Astrocyte of the spinal cord (primary cell): ENCODE measurements at regions not wholly inside any gene's neighbourhood (a gene's known extent, or its start where the extent isn't known, plus 50 kb on each side); places are given as distances from the start of the nearest gene placed in this dataset.

Experiments used
- DNase-seq: peaks from one replicate; pipeline ENCODE4 v3.0.0; 2011; ENCODE audit warnings: low read depth, low spot score
- H3K4me3 ChIP-seq: 2 replicates; pipeline ENCODE4 v1.5.1; 2011; ENCODE audit warnings: low read depth, mild to moderate bottlenecking, low read length, moderate library complexity
- in situ Hi-C: cut with HindIII; loops from 2 replicates; pipeline ENCODE4 v1.10.0; 2017; ENCODE audit warnings: low sequenced_read_pairs
- TF ChIP-seq, protein P1 (sequence below): IDR thresholded peaks from 2 replicates; pipeline ENCODE4 v1.5.1; 2012; ENCODE audit warnings: low read depth, mild to moderate bottlenecking, low read length, inconsistent platforms

DNA sequence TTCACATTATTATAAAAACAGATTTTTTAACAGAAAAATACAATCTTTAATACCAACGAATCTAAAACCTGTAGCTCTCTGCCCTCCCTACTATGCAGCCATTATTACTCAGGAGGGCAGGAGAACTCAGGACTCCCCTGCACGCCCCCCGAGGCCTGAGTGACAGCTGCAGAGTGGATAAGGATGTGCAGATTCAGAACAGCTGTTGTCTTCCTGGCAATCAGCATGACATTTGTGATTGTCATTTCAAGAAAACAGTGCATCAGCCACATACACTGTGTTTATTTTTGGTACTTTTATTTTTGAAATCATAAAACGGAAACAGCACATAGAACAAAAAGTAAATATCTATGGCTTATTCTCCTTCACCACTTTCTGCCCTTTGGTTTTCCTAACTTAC is 450.8 kb downstream of the OCA2 start:
- in situ Hi-C loops: no loop called here
- H3K4me3 ChIP-seq: no peak overlapping the region
- TF ChIP-seq, protein P1, sequence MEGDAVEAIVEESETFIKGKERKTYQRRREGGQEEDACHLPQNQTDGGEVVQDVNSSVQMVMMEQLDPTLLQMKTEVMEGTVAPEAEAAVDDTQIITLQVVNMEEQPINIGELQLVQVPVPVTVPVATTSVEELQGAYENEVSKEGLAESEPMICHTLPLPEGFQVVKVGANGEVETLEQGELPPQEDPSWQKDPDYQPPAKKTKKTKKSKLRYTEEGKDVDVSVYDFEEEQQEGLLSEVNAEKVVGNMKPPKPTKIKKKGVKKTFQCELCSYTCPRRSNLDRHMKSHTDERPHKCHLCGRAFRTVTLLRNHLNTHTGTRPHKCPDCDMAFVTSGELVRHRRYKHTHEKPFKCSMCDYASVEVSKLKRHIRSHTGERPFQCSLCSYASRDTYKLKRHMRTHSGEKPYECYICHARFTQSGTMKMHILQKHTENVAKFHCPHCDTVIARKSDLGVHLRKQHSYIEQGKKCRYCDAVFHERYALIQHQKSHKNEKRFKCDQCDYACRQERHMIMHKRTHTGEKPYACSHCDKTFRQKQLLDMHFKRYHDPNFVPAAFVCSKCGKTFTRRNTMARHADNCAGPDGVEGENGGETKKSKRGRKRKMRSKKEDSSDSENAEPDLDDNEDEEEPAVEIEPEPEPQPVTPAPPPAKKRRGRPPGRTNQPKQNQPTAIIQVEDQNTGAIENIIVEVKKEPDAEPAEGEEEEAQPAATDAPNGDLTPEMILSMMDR: no peak
- DNase-seq: no peak

DNA sequence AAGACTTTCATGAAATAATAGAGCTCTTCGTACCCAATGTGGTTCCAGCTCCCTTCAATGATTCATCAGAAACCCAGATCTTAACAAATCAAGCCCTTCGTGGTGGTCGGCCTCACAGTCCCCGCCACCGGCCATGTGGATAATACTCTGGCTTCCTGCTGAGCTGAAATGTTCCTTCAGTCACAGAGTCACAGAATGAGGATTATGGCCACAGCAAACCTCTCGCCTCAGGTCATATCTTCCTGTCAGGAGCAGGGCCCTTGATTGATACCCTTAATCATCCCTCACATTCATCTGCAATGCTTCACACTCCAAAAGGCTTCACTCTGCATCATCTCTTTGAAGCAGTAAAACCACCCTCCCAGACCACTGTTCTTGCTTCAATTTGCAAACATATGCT is 452.6 kb downstream of the OCA2 start:
- H3K4me3 ChIP-seq: no peak overlapping the region
- no peak for DNase-seq
- in situ Hi-C loops: no loop called here
- TF ChIP-seq, protein P1: no peak

DNA sequence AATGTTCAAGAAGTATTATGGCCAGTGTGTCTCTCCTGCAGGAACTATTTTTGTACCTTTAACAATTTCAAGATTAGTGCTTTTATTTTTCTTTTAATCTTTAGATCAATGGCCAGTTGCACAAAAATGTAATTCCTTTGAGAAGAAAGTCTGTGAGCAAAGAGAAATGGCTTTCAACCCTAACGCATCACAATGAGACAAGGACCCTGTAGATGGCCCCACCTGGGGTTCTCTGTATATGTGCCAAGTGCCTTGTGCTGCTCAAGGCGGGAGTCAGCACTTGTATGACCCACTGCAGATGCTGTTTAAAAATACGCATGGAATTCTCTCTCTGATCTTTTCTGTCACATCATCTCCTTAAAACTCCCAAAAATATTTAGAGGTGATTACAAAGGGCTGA is 453.4 kb downstream of the OCA2 start:
- DNase-seq: no peak
- in situ Hi-C loops: no loop called here
- no peak overlapping the region for H3K4me3 ChIP-seq
- TF ChIP-seq, protein P1: no peak

DNA sequence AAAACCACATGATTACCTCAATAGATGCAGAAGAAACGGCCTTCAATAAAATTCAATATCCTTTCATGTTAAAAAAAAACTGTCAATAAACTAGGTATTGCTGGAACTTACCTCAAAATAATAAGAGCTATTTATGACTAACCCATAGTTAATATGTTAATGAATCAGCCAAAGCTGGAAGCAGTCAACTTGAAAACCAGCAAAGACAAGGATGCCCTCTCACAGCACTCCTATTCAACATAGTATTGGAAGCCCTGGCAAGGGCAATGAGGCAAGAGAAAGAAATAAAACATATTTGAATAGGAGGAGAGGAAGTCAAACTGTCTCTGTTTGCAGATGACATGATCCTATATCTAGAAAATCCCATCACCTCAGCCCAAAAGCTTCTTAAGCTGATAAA is 456.1 kb downstream of the OCA2 start:
- in situ Hi-C loops: no loop called here
- no peak for DNase-seq
- TF ChIP-seq, protein P1: no peak
- H3K4me3 ChIP-seq: no peak overlapping the region

DNA sequence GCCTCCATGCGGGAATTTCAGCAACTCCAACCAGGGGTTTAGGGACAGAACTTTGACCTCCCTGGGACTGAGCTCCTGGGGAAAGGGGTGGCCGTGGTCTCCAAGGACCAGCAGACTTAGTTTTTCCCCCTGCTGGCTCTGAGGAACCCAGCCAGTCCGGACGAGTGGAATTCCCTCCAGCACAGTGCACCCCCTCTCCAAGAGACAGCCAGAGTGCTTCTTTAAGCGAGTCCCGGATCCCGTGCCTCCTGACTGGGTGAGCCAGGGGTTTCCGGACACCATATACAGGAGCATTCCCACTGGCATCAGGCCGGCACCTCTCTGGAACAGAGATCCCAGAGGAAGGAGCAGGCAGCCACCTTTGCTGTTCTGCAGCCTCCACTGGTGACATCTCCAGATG is 459.5 kb downstream of the OCA2 start:
- no peak overlapping the region for H3K4me3 ChIP-seq
- TF ChIP-seq, protein P1: no peak
- DNase-seq: no peak
- in situ Hi-C loops: no loop called here

DNA sequence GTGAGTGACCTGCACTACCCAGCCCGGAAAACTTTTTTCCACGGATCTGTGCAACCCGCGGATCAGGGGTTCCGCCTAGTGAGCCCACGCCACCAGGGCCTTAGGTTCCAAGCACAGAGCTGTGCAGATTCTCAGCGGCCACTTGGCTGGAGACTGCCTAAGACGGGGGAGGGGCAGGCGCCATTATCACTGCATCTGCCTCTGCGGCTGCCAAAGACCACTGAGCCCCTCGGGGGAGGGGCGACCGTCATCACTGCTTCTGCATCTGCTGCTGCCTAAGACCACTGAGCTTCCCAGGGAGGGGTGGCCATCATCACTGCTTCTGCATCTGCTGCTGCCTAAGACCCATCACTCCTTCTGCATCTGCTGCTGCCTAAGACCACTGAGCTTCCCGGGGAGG is 460.2 kb downstream of the OCA2 start:
- in situ Hi-C loops: no loop called here
- H3K4me3 ChIP-seq: no peak overlapping the region
- TF ChIP-seq, protein P1: no peak
- DNase-seq: no peak

DNA sequence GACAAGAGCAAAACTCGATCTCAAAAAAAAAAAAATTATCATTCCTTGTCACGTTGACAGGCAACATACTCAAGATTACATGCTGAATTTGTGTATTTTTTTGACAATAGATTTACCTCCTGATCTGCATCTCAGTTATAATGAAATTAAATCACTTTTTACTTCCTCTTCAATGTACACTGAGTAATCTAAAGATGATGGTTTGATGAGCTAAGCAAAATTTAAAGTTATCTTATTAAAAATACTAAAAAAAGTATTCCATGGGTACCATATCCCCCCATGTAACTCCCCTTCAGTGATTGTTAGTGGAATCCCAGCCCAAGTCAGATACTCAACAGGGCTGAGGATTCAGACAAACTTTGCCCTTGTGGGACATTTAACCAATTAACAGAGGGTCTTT is 463.2 kb downstream of the OCA2 start:
- in situ Hi-C loops: no loop called here
- TF ChIP-seq, protein P1: no peak
- no peak for DNase-seq
- no peak overlapping the region for H3K4me3 ChIP-seq
